ENCODE measurements at regions not wholly inside any gene's neighbourhood (a gene's known extent, or its start where the extent isn't known, plus 50 kb on each side); places are given as distances from the start of the nearest gene placed in this dataset.

- Histone ChIP-seq H3K27me3 (ENCODE audit: insufficient read depth, low read length) (no peaks in the 10 kb centered on the region), H3K9me3 (ENCODE audit: low read depth, low read length) (no peaks in the 10 kb centered on the region), H3K4me1 (ENCODE audit: insufficient read depth, low read length) (no peaks in the 10 kb centered on the region), H3K4me3 (ENCODE audit: low read length) (no peak overlapping the region)
These were observed 162.6 kb downstream of the ZNF674 start for GRCh38 chrX:46382595-46382994.

GRCh38 chrX:46381630-46382029 is 163.6 kb downstream of the ZNF674 start:
- Histone ChIP-seq H3K27me3 (ENCODE audit: insufficient read depth, low read length) (no peaks in the 10 kb centered on the region), H3K4me1 (ENCODE audit: insufficient read depth, low read length) (no peaks in the 10 kb centered on the region), H3K9me3 (ENCODE audit: low read depth, low read length) (no peaks in the 10 kb centered on the region), H3K4me3 (ENCODE audit: low read length) (no peak overlapping the region)

- no peak overlapping the region for H3K4me3 ChIP-seq (ENCODE audit: low read length)
- H3K4me1 ChIP-seq (ENCODE audit: insufficient read depth, low read length) = no peaks in the 10 kb centered on the region
- H3K9me3 ChIP-seq (ENCODE audit: low read depth, low read length) = no peaks in the 10 kb centered on the region
- H3K27me3 ChIP-seq (ENCODE audit: insufficient read depth, low read length) = no peaks in the 10 kb centered on the region
These were observed 165.0 kb downstream of the ZNF674 start for GRCh38 chrX:46380148-46380752.

GRCh38 chrX:46376246-46376885 is 168.9 kb downstream of the ZNF674 start:
- H3K4me3 ChIP-seq (ENCODE audit: low read length) = no peak overlapping the region
- no peaks in the 10 kb centered on the region for H3K27me3 ChIP-seq (ENCODE audit: insufficient read depth, low read length)
- no peaks in the 10 kb centered on the region for H3K9me3 ChIP-seq (ENCODE audit: low read depth, low read length)
- no peaks in the 10 kb centered on the region for H3K4me1 ChIP-seq (ENCODE audit: insufficient read depth, low read length)

GRCh38 chrX:46375831-46376230 is 169.4 kb downstream of the ZNF674 start:
- Histone ChIP-seq H3K4me3 (ENCODE audit: low read length) (no peak overlapping the region), H3K9me3 (ENCODE audit: low read depth, low read length) (no peaks in the 10 kb centered on the region), H3K27me3 (ENCODE audit: insufficient read depth, low read length) (no peaks in the 10 kb centered on the region), H3K4me1 (ENCODE audit: insufficient read depth, low read length) (no peaks in the 10 kb centered on the region)

GRCh38 chrX:46374371-46374770 is 170.8 kb downstream of the ZNF674 start:
- Histone ChIP-seq H3K9me3 (ENCODE audit: low read depth, low read length) (no peaks in the 10 kb centered on the region), H3K4me1 (ENCODE audit: insufficient read depth, low read length) (no peaks in the 10 kb centered on the region), H3K4me3 (ENCODE audit: low read length) (no peak overlapping the region), H3K27me3 (ENCODE audit: insufficient read depth, low read length) (no peaks in the 10 kb centered on the region)

GRCh38 chrX:46367491-46367890 is 177.7 kb downstream of the ZNF674 start:
- no peaks in the 10 kb centered on the region for H3K9me3 ChIP-seq (ENCODE audit: low read depth, low read length)
- no peaks in the 10 kb centered on the region for H3K4me1 ChIP-seq (ENCODE audit: insufficient read depth, low read length)
- no peaks in the 10 kb centered on the region for H3K27me3 ChIP-seq (ENCODE audit: insufficient read depth, low read length)
- H3K4me3 ChIP-seq (ENCODE audit: low read length) = no peak overlapping the region

- H3K4me1 ChIP-seq (ENCODE audit: insufficient read depth, low read length) = no peaks in the 10 kb centered on the region
- no peaks in the 10 kb centered on the region for H3K27me3 ChIP-seq (ENCODE audit: insufficient read depth, low read length)
- H3K9me3 ChIP-seq (ENCODE audit: low read depth, low read length) = no peaks in the 10 kb centered on the region
- no peak overlapping the region for H3K4me3 ChIP-seq (ENCODE audit: low read length)
These were observed 178.6 kb downstream of the ZNF674 start for GRCh38 chrX:46366381-46367207.

GRCh38 chrX:46354481-46354880 is 190.7 kb downstream of the ZNF674 start:
- H3K4me3 ChIP-seq (ENCODE audit: low read length) = no peak overlapping the region
- H3K27me3 ChIP-seq (ENCODE audit: insufficient read depth, low read length) = no peaks in the 10 kb centered on the region
- no peaks in the 10 kb centered on the region for H3K9me3 ChIP-seq (ENCODE audit: low read depth, low read length)
- H3K4me1 ChIP-seq (ENCODE audit: insufficient read depth, low read length) = no peaks in the 10 kb centered on the region

- no peaks in the 10 kb centered on the region for H3K27me3 ChIP-seq (ENCODE audit: insufficient read depth, low read length)
- no peaks in the 10 kb centered on the region for H3K4me1 ChIP-seq (ENCODE audit: insufficient read depth, low read length)
- H3K9me3 ChIP-seq (ENCODE audit: low read depth, low read length) = no peaks in the 10 kb centered on the region
- H3K4me3 ChIP-seq (ENCODE audit: low read length) = no peak overlapping the region
These were observed 203.4 kb downstream of the ZNF674 start for GRCh38 chrX:46341767-46342322.

- Histone ChIP-seq H3K4me3 (ENCODE audit: low read length) (no peak overlapping the region), H3K4me1 (ENCODE audit: insufficient read depth, low read length) (no peaks in the 10 kb centered on the region), H3K27me3 (ENCODE audit: insufficient read depth, low read length) (no peaks in the 10 kb centered on the region), H3K9me3 (ENCODE audit: low read depth, low read length) (no peaks in the 10 kb centered on the region)
These were observed 204.5 kb downstream of the ZNF674 start for GRCh38 chrX:46340696-46341095.

- Histone ChIP-seq H3K27me3 (ENCODE audit: insufficient read depth, low read length) (no peaks in the 10 kb centered on the region), H3K4me1 (ENCODE audit: insufficient read depth, low read length) (no peaks in the 10 kb centered on the region), H3K4me3 (ENCODE audit: low read length) (no peak overlapping the region), H3K9me3 (ENCODE audit: low read depth, low read length) (no peaks in the 10 kb centered on the region)
These were observed 211.7 kb downstream of the ZNF674 start for GRCh38 chrX:46333550-46333949.

- no peaks in the 10 kb centered on the region for H3K9me3 ChIP-seq (ENCODE audit: low read depth, low read length)
- no peak overlapping the region for H3K4me3 ChIP-seq (ENCODE audit: low read length)
- H3K4me1 ChIP-seq (ENCODE audit: insufficient read depth, low read length) = no peaks in the 10 kb centered on the region
- H3K27me3 ChIP-seq (ENCODE audit: insufficient read depth, low read length) = no peaks in the 10 kb centered on the region
These were observed 214.2 kb downstream of the ZNF674 start for GRCh38 chrX:46330981-46331380.

- Histone ChIP-seq H3K9me3 (ENCODE audit: low read depth, low read length) (no peaks in the 10 kb centered on the region), H3K27me3 (ENCODE audit: insufficient read depth, low read length) (no peaks in the 10 kb centered on the region), H3K4me1 (ENCODE audit: insufficient read depth, low read length) (no peaks in the 10 kb centered on the region), H3K4me3 (ENCODE audit: low read length) (no peak overlapping the region)
These were observed 214.7 kb downstream of the ZNF674 start for GRCh38 chrX:46330513-46330912.

GRCh38 chrX:46328133-46328532 is 217.1 kb downstream of the ZNF674 start:
- H3K27me3 ChIP-seq (ENCODE audit: insufficient read depth, low read length) = no peaks in the 10 kb centered on the region
- H3K9me3 ChIP-seq (ENCODE audit: low read depth, low read length) = no peaks in the 10 kb centered on the region
- no peaks in the 10 kb centered on the region for H3K4me1 ChIP-seq (ENCODE audit: insufficient read depth, low read length)
- no peak overlapping the region for H3K4me3 ChIP-seq (ENCODE audit: low read length)

Measured in mononuclear cell (primary cell).